HG03378 (cell line): ENCODE measurements at regions not wholly inside any gene's neighbourhood (a gene's known extent, or its start where the extent isn't known, plus 50 kb on each side); places are given as distances from the start of the nearest gene placed in this dataset.
"Not testable (repeated sequence)": the region's sequence is repeated elsewhere in the genome, so short reads cannot be mapped to it uniquely, and the experiment has no call there.

Experiments
- ATAC-seq: cut with Tn5 transposase; IDR thresholded peaks from one replicate; pipeline ENCODE4 v1.9.1; 2021; ENCODE audit warnings: mild to moderate bottlenecking, moderate library complexity; ENCODE audit not compliant: unreplicated experiment

DNA sequence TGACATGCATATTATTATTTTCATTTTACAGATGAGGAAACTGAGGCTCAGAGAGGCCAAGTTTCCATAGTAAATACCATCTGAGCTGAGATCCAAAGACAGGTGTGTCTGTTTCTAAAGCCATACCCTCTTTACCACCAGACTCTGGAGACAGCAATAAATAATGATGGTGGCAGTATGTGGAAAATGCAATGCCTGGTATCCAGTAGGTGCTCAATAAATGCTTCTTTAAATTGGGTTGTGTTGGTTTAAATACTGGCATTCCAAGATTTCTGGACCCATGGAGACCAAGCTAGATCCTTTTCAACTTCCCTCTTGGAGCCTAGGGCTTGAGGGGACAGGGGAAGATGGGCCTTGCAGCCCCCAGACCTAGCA, 221.3 kb upstream of the MSX2 start:
- no peak for ATAC-seq

DNA sequence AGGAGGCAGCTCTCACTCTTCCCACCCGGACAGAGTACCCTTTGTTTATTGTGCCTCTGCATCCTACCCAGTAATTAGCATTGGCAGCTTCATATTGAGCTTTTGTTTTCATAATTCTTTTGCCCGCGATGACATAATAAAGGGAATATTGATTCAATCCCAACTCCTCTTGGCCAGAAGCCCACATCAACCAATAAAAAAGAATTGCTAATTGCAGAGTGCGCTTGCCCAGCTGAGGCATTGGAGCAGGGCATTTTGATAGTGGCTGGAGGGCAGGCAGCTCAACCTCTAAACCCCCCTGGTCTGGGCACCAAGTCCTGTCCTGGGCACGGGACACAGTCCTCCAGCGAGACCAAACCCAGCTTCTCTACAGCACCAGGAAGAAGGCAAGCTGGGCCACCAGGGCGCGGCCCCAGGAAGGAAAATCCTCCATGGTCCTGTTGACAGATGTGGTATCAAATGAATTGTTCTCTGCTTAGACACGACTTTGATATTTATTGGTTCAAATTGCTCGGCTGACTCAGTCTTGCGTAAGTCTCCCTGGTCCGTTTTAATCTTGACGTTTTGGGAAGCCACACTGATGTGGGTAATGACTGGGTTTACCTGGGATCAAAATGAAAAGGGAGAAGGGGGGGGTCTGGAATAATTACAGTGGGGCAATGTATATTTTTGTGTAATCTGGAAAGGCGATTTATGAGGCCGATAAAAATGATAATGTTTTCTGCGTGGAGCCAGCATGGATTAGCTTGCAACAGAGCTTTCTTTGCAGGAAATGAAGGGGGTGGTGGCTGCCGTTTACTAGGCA, 220.7 kb upstream of the MSX2 start:
- no peak for ATAC-seq

DNA sequence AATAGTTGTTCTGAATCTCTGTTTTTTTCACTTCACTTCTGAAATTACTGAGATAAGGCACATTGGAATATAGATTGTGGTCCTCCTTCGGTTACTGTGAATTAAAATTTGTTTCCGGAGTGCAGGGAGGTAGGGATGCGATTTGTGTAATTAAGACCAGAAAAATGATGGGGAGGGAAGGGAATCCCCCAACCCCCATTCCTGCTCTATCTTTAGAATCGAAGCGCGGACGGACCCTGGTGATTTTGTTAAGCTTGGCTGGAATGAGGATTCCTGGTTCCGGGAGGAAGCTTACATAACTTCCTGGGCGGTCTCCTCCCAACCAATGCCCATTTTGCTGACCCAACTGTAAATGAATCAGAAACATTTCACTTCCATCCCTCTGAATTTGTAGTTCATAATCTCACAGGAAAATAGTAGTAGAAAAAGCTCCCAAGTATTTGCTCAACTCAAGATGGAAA, 220.1 kb upstream of the MSX2 start:
- ATAC-seq: no peak

DNA sequence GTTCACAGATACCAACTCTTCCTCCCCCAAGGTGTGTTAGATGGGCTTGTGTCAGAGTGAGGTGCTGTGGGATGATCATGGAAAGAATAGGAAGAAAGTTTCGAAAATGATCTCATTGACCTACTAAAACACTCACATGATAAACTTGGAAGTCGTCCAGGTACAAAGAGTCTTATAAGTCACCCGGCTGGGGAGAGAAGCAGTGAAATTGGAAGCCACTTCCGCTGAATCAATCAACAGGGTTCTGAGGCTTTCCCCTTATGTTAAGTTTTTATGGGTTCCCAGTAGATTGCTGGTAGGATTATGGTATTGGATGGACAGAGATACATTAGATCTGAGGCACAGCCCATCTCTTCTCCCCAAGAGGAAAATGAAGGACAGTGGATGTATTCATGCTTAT, 218.8 kb upstream of the MSX2 start:
- ATAC-seq: no peak

DNA sequence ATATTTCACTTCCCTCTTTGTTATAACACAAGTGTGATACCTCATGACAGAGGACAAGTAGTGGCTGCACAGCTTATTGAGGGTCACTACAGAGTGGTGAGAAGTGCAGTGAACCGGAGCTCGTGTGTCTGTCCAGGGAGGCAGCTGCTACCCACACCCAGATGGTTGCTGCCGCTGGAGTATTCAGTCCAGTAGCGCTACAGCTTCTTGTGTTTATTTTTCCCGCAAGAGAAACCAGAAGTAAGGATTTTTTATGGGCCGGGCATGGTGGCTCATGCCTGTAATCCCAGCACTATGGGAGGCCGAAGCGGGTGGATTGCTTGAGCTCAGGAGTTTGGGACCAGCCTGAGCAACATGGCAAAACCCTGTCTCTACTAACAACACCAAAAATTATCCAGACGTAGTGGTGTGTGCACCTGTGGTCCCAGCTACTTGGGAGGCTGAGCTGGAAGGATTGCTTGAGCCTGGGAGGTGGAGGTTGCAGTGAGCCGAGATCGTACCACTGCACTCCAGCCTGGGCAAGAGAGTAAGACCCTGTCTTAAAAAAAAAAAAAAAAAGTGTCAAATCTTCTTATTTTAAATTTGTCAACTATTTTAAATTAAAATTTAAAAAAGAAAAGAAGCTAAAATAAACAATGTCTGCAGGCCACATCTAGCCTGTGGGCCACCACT, 213.5 kb upstream of the MSX2 start:
- not testable (repeated sequence) for ATAC-seq

DNA sequence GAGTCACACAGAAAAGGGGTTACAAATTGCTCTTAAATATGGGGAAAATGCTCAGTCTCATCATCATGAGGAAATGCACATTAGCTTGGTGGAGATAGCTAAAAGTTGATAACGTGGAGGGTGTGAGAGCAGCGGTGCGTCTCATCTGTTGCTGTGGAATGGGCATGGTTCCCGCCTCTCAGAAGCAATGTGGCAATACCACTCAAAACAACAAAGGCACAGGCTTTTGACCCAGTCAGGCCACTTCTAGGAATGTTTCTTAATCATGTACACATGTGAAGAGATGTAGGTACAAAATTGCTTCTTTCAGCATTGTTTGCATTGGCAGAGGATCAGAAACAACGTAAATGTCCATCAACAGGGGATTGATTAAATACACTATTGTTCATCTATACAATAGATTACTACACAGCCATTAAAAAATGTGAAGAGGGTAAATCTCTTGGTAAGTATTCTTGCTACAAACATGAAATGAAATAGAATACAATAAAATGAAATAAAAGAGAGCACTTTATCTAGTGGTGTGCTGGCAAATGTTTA, 212.6 kb upstream of the MSX2 start:
- ATAC-seq: no peak

DNA sequence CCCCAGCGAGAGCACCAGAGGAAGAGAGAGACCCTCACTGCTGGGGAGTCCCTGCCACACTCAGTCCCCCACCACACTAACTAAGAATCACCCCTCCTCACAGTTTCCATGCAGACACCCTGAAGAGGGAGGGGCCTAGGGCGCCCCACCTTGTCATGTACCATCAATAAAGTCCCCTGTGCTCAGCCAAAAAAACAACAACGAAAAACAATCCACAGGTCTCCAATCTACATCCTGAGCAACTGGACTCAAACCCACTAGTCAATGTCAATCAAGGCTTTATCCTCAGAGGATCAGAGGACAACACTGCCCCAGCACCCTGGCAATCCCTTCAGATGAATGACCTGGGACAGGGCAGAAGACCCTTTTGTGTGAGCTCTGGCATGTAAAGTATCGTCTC, 210.1 kb upstream of the MSX2 start:
- ATAC-seq: no peak

DNA sequence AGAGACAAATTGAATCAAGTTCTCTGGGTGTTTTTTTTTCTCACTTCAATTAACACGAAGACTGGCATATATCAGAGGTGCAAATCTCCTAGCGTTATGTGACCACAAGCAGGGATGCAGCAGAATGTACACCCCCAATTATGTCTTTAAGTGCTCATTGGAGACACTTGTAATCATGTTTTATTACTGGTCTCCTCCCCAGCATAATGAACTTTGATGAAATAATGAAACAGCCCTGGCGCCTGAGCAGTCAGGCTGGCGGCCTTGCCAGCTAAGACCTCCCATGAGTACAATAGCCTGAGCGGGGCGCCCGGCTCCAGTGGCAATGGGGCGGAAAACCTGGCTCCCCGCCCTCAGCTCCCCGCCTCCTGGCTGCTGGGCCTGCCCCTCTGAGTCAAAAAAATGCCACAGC, 209.4 kb upstream of the MSX2 start:
- no peak for ATAC-seq

DNA sequence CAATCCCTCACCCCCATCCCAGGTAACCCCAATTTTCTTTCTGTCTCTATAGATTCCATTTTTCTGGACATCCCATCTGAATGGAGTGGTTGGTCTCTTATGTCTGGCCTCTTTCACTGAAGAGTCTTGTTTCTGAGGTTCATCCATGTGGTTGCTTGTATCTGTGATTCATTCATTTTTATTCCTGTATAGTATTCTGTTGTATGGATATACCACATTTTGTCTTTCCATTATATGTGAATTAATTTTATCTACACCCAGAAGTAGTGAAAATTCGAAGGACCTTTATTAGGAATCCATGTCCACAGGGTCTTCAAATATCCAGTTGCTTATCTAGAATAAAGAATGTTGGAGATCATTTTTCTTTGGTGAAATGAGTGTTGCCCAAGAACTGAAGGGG, 207.6 kb upstream of the MSX2 start:
- ATAC-seq: no peak

DNA sequence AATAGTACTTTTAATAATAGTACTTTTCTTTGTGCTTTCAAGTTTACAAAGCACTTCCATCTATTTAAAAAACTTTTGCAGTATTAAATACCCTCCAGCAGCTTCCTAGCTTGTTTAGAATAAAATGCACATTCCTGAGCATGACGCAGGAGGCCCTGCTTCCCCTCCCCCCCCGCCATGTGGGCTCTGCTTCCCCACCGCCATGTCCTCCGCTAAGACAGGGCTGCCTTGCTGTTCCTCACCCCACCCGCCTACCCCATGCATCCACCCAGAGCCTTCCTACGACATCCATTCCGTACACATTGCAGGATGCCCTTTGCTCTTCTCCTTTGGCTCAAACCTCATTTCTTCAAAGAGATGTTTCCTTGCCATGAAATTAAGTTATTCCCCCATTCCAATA, 205.9 kb upstream of the MSX2 start:
- no peak for ATAC-seq

DNA sequence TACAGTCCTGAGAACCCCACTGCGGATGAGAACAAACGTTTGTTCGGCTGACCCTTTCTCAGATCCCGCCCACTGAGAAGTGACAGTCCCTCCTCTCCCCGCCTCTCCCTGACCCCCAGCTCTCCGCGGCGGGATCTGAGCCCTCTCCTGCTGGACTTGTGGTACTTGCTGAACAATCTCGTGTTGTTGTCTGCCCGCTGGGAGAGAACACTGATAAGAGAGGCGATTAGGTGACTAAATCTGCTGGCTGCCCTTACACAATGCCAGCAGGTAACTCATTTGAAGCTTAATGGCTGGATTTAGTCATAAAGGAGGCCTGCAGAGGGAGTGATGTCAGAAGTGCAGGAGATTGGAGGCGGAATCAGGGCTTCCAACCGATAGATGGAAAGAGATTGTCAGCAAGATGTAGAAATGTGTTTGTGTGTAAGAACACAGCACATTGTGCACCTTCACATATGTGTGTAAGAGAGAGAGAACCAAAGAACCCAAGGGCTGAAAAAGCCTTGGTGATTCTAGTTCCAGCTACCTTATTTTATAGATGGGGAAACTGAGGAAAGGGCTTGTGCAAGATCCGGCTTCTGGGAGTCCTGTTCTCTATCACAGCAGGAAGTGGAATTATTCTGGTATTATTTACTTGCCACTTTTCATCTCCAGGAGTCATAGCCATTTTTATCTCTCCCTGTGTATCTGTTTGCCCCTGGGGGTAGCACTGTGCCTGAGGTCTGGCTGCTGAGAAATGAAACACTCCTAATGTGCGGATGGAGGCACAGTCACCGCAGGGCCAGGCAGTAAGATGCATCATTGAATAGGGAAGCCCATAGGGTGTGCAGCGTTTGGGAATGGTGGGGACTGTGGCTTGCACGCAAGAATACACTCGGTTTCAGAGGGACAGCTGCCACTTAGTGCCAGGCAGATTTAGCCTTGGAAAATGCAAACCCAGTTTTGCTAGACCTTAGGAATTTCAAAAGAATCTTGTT, 203.7 kb upstream of the MSX2 start:
- no peak for ATAC-seq

DNA sequence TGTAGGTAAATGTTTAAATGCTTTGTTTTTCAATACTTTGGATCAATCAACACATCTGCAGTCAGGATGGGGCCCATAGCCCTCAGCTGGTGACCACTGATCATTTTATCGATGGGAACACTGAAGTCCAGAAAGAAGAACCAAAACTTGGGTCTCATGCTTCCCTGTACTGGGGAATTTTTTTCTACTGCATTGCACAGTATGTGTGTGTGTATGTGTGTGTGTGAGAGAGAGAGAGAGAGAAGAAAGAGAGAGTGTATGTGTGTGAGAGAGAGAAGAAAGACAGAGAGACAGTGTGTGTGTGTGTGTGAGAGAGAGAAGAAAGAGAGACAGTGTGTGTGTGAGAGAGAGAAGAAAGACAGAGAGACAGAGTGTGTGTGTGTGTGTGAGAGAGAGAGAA, 202.9 kb upstream of the MSX2 start:
- ATAC-seq: no peak

DNA sequence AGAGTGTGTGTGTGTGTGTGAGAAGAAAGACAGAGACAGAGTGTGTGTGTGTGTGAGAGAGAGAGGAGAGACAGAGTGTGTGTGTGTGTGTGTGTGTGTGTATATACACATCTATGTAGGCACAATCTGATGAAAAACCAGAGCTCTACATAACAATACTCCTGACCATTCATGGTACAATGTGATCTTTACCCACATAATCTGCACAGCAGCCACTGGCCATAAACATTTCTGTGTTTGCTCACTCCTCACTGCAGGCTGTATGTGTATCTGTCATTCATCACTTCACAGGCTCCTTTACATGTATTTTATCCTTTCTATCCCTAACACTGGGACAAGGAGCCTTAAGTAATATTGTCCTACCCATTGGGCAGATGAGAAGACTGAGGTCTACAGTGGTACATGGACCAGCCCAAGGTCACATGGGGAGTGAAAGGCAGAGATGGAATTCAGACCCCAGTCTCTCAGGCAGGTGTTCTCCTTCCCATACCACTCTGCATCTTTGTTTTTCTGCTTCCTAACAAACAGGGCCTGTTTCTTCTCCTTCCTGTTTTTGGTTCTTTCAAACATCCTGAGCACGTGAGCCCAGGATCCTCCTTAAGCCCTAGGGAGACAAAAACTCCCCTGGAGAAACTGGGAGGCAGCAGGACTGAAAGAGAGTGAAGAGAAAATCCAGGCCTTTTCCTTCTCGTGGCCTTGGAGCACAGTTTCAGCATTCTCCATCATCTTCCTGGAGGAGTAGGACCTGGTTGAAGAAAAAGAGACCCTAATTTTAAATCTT, 201.7 kb upstream of the MSX2 start:
- ATAC-seq: no peak

DNA sequence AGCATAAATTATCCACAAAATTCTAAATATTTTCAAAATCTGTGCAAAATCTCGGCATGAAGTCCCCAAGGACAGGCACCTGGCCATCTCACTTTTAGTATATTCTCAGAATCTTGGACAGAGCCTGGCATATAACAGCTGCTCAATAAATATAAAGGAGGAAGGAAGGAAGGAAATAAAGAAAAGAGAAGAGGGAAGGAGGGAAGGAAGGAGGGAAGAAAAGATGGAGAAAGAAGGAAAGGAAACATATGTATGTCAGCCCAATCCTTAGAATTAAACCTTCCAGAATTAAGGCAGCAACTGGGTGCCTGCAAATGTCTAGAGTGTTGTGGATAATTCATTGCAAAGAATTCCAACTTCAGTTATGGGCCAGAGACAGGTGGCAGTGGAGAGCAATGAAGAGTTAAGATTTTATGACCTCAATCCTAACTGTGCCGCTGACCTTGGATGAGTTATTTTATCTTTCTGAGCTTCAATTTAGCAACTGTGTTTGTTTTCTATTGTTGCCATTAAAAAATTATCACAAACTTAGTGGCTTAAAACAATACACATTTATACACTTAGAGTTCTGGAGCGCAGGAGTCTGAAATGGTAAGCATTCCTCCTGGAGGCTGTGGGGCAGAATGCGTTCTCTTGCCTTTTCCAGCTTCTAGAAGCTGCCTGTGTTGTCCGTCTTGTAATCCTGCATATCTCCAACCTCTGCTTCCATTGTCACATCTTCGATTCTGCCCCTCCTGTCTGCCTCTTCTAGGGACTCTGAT, 200.9 kb upstream of the MSX2 start:
- ATAC-seq: no peak

DNA sequence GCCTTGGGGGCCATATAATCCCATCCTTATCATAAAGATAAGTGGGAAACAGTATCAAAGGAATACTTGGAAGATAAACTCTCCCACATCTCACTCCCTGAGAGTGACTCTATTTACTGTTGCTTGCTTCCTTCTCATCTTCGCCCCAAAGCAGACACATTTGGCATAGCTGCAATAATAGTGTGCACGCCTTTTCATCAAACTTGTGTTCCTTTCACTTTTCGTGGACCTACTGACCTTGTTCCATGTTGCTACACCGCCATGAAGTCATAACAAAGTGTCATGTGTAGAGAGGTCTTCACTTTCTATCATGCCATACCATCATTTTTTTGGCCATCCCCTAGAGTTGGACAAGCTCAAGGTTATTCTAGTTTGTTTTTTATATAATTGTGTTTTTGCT, 200.0 kb upstream of the MSX2 start:
- ATAC-seq: no peak

DNA sequence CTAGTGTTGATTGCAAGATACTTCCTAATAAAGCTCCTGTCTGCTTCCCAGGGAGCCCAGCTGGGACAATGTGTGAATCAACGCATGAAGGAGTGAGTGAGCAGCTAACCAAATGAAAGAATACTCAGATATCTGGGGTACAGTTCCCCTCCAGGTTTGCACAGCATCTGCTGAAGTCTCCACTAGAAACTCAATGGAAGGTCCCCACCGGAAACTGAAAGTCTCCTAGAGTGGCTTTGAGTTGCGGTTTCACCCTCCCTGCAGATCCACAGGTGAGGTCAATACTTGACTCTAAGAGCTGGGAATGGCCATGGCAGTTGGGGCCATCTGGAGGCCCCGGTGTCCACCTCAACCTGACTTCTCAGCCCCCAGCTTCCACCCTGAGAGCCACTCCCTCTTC, 198.2 kb upstream of the MSX2 start:
- no peak for ATAC-seq

DNA sequence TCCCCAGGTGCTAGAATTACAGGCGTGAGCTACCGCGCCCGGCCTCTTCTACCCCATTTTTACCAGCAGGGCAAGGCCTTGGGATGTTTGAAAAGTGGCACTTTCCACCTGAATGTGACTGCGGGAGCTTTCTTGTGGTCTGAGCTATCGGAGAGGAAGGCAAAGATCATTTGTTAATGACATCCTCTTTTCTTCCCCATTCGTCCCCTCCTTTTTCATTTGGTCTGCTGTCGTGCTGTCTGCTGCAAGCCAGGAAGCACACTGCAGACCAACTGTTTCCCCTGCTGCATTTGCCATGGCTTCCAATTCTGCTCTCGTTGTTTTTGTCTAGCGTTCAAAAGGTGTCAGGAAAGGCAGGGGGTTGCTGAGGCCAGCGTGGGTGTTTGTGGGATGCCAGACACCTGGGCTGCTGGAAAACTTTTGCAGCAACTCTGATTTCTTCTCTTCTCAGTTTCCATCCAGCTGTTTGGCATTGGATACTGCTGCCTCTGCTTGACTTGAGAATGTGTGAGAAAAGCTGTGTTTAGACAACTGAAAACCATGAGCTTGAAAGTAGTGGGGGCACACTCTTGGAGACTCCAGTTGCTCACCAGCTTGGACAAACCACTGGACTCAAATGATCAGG, 196.4 kb upstream of the MSX2 start:
- no peak for ATAC-seq

DNA sequence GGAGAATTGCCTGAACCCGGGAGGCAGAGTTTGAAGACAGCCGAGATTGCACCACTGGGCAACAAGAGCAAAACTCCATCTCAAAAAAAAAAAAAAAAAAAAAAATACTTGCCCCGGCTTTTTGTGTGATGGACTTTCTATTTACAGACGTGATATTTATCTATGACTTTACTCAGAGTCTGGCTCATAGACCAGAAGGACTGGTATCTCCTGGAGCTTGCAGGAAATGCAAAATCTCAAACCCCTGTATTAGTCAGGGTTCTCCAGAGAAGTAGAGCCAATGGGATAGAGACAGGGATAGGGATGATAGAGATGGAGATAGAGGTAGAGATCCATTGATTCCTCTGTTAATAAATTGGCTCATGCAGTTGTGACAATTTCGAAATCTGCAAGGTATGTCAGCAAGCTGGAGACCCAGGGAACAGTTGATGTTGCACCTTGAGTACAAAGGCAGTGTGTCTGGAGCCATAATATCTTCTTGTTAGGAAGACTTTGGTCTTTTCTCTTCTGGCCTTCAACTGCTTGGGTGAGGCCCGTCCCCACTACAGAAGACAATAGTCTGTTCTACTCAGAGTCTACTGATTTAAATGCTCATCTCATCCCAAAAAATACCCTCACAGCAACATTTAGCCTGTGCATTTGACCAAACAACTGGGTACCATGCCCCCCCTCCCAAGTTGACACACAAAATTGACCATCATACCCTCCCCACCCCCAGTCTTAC, 195.4 kb upstream of the MSX2 start:
- ATAC-seq: no peak
